ENCODE measurements at regions not wholly inside any gene's neighbourhood (a gene's known extent, or its start where the extent isn't known, plus 50 kb on each side); places are given as distances from the start of the nearest gene placed in this dataset.
A peak's percentile ranks its signal among the peaks of the same experiment; 100 is the strongest.

DNA sequence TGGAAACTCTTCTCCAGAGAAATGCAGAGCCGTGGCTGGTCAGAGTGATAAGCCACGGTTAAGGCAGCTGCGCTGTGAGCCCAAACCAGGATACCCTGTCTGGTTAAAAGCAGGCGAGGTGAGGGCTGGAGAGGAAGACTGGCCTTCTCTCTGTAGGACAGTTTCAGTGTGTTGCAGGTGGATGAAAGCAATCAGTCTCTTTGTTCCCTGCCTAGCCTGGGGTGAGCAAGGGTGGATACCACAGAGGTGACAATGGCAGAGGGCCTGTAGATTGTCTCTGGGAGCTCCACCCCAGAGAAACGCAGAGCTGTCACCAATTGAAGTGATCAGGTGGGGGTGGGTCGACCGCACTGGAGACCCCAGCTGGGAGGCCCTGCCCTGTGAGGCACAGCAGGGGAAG, 621.9 kb downstream of the LRFN5 start:
- Histone ChIP-seq H2AFZ (ENCODE audit: insufficient read depth, low read length, poor library complexity) (no peak overlapping the region), H4K8ac (ENCODE audit: low read depth, low read length) (no peak overlapping the region), H2BK120ac (ENCODE audit: insufficient read depth, low read length, poor library complexity) (no peak overlapping the region), H3K4me3 (ENCODE audit: low read depth, low read length) (no peak overlapping the region), H3K79me2 (ENCODE audit: control insufficient read depth, insufficient read depth, low read length, poor library complexity) (no peaks in the 10 kb centered on the region), H3K36me3 (ENCODE audit: control insufficient read depth in 1 of 2, insufficient read depth in 2 of 2, low read length in 2 of 2) (no peaks in the 10 kb centered on the region), H3K27ac (ENCODE audit: low read depth, low read length) (no peak overlapping the region), H2AK5ac (ENCODE audit: low read length) (no peak overlapping the region), H3K4me1 (ENCODE audit: control insufficient read depth in 1 of 2, insufficient read depth in 2 of 2, low read length in 2 of 2) (no peaks in the 10 kb centered on the region), H4K91ac (ENCODE audit: low read depth, low read length) (no peak overlapping the region), H2BK5ac (ENCODE audit: low read depth, low read length, poor library complexity) (no peak overlapping the region), H3K23ac (ENCODE audit: low read length) (no peak overlapping the region), H3K9ac (ENCODE audit: low read length) (no peak overlapping the region), H3K18ac (ENCODE audit: low read length) (no peak overlapping the region), H3K4me2 (ENCODE audit: low read length) (no peak overlapping the region), H2BK12ac (ENCODE audit: low read length) (no peak overlapping the region), H4K12ac (ENCODE audit: low read depth, low read length) (no peak overlapping the region), H3K4ac (ENCODE audit: low read depth, low read length) (no peak overlapping the region), H3K27me3 (ENCODE audit: insufficient read depth, low read length) (no peaks in the 10 kb centered on the region), H3K9me3 (ENCODE audit: insufficient read depth, low read depth, low read length) (peaks cover 2% of the 10 kb centered on the region), H3K14ac (ENCODE audit: low read length) (no peak overlapping the region), H3K79me1 (ENCODE audit: low read length) (no peaks in the 10 kb centered on the region)
- WGBS (ENCODE audit: extremely low coverage, insufficient coverage, insufficient read length): no CpG with 5 or more reads among the region's 7 CpGs
- DNase-seq: no peak

- H3K27me3 ChIP-seq (ENCODE audit: insufficient read depth, low read length): no peaks in the 10 kb centered on the region
- WGBS (ENCODE audit: extremely low coverage, insufficient coverage, insufficient read length): no CpG with 5 or more reads among the region's 2 CpGs
Observed at GRCh38 chr14:42224053-42224888, 617.6 kb downstream of the LRFN5 start.

DNA sequence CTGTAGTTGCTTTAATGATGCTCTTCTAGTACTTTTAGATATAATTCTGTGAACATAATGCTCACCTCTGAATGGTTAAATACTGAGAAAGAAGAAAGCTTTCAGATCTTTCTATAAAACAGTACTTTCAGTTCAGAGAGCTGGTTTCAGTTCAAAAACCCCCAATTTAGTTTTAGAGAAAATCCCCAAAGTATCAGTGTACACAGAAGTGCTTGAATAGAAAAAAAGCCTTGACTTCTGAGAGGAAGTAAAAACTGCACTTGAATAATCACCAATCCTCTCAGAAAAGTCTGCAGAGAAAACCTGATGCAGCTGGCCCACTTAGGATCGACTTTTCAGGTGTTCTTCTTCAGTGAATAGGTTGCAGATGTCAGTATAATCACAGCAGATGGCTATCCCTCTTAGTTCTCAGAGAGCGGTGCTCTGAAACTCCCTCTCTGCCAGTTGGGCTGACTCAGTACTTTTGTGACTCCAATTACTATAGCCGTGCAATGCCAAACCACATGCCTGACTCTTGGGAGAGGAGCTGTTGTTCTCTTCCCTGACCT, 616.3 kb downstream of the LRFN5 start:
- Histone ChIP-seq H2BK5ac (ENCODE audit: low read depth, low read length, poor library complexity) (no peak overlapping the region), H3K27ac (ENCODE audit: low read depth, low read length) (no peak overlapping the region), H3K23ac (ENCODE audit: low read length) (no peak overlapping the region), H3K36me3 (ENCODE audit: control insufficient read depth in 1 of 2, insufficient read depth in 2 of 2, low read length in 2 of 2) (no peaks in the 10 kb centered on the region), H4K91ac (ENCODE audit: low read depth, low read length) (no peak overlapping the region), H3K18ac (ENCODE audit: low read length) (no peak overlapping the region), H2BK120ac (ENCODE audit: insufficient read depth, low read length, poor library complexity) (no peak overlapping the region), H2BK12ac (ENCODE audit: low read length) (no peak overlapping the region), H4K8ac (ENCODE audit: low read depth, low read length) (no peak overlapping the region), H3K4me2 (ENCODE audit: low read length) (no peak overlapping the region), H3K4me1 (ENCODE audit: control insufficient read depth in 1 of 2, insufficient read depth in 2 of 2, low read length in 2 of 2) (no peaks in the 10 kb centered on the region), H3K4ac (ENCODE audit: low read depth, low read length) (no peak overlapping the region), H3K14ac (ENCODE audit: low read length) (no peak overlapping the region), H2AFZ (ENCODE audit: insufficient read depth, low read length, poor library complexity) (no peak overlapping the region), H3K79me1 (ENCODE audit: low read length) (no peaks in the 10 kb centered on the region), H3K27me3 (ENCODE audit: insufficient read depth, low read length) (no peaks in the 10 kb centered on the region), H3K79me2 (ENCODE audit: control insufficient read depth, insufficient read depth, low read length, poor library complexity) (no peaks in the 10 kb centered on the region), H3K4me3 (ENCODE audit: low read depth, low read length) (no peak overlapping the region), H2AK5ac (ENCODE audit: low read length) (no peak overlapping the region), H3K9ac (ENCODE audit: low read length) (no peak overlapping the region), H3K9me3 (ENCODE audit: insufficient read depth, low read depth, low read length) (no peaks in the 10 kb centered on the region), H4K12ac (ENCODE audit: low read depth, low read length) (no peak overlapping the region)
- no peak for DNase-seq
- WGBS (ENCODE audit: extremely low coverage, insufficient coverage, insufficient read length): no CpG with 5 or more reads among the region's 3 CpGs

More at GRCh38 chr14:42224053-42224888, 617.6 kb downstream of the LRFN5 start:
- Histone ChIP-seq H3K36me3 (ENCODE audit: control insufficient read depth in 1 of 2, insufficient read depth in 2 of 2, low read length in 2 of 2) (no peaks in the 10 kb centered on the region), H2BK5ac (ENCODE audit: low read depth, low read length, poor library complexity) (no peak overlapping the region), H3K4me1 (ENCODE audit: control insufficient read depth in 1 of 2, insufficient read depth in 2 of 2, low read length in 2 of 2) (no peaks in the 10 kb centered on the region), H2BK12ac (ENCODE audit: low read length) (no peak overlapping the region), H3K79me2 (ENCODE audit: control insufficient read depth, insufficient read depth, low read length, poor library complexity) (no peaks in the 10 kb centered on the region), H3K9me3 (ENCODE audit: insufficient read depth, low read depth, low read length) (peaks cover 2% of the 10 kb centered on the region), H2AFZ (ENCODE audit: insufficient read depth, low read length, poor library complexity) (no peak overlapping the region), H3K4me3 (ENCODE audit: low read depth, low read length) (no peak overlapping the region), H3K18ac (ENCODE audit: low read length) (no peak overlapping the region), H3K23ac (ENCODE audit: low read length) (no peak overlapping the region), H3K79me1 (ENCODE audit: low read length) (no peaks in the 10 kb centered on the region), H2BK120ac (ENCODE audit: insufficient read depth, low read length, poor library complexity) (no peak overlapping the region), H4K91ac (ENCODE audit: low read depth, low read length) (no peak overlapping the region), H4K12ac (ENCODE audit: low read depth, low read length) (no peak overlapping the region), H3K4ac (ENCODE audit: low read depth, low read length) (no peak overlapping the region), H3K9ac (ENCODE audit: low read length) (no peak overlapping the region), H4K8ac (ENCODE audit: low read depth, low read length) (no peak overlapping the region), H3K14ac (ENCODE audit: low read length) (no peak overlapping the region), H3K4me2 (ENCODE audit: low read length) (no peak overlapping the region), H2AK5ac (ENCODE audit: low read length) (no peak overlapping the region), H3K27ac (ENCODE audit: low read depth, low read length) (no peak overlapping the region)
- peak; percentile 27 to 71 for DNase-seq

GRCh38 chr14:42214981-42215491, 608.4 kb downstream of the LRFN5 start:
- Histone ChIP-seq H3K27me3 (ENCODE audit: insufficient read depth, low read length) (no peaks in the 10 kb centered on the region), H3K18ac (ENCODE audit: low read length) (no peak overlapping the region), H2BK120ac (ENCODE audit: insufficient read depth, low read length, poor library complexity) (no peak overlapping the region), H3K4me1 (ENCODE audit: control insufficient read depth in 1 of 2, insufficient read depth in 2 of 2, low read length in 2 of 2) (peaks cover 0 to 2% of the 10 kb centered on the region in 2 experiments), H2AFZ (ENCODE audit: insufficient read depth, low read length, poor library complexity) (no peak overlapping the region), H3K4me2 (ENCODE audit: low read length) (no peak overlapping the region), H3K4me3 (ENCODE audit: low read depth, low read length) (no peak overlapping the region), H3K27ac (ENCODE audit: low read depth, low read length) (no peak overlapping the region), H4K12ac (ENCODE audit: low read depth, low read length) (no peak overlapping the region), H4K91ac (ENCODE audit: low read depth, low read length) (no peak overlapping the region), H3K14ac (ENCODE audit: low read length) (no peak overlapping the region), H3K9me3 (ENCODE audit: insufficient read depth, low read depth, low read length) (no peaks in the 10 kb centered on the region), H4K8ac (ENCODE audit: low read depth, low read length) (no peak overlapping the region), H3K9ac (ENCODE audit: low read length) (no peak overlapping the region), H2BK12ac (ENCODE audit: low read length) (no peak overlapping the region), H2AK5ac (ENCODE audit: low read length) (no peak overlapping the region), H3K79me2 (ENCODE audit: control insufficient read depth, insufficient read depth, low read length, poor library complexity) (no peaks in the 10 kb centered on the region), H3K36me3 (ENCODE audit: control insufficient read depth in 1 of 2, insufficient read depth in 2 of 2, low read length in 2 of 2) (no peaks in the 10 kb centered on the region), H2BK5ac (ENCODE audit: low read depth, low read length, poor library complexity) (no peak overlapping the region), H3K23ac (ENCODE audit: low read length) (no peak overlapping the region), H3K79me1 (ENCODE audit: low read length) (no peaks in the 10 kb centered on the region), H3K4ac (ENCODE audit: low read depth, low read length) (no peak overlapping the region)
- DNase-seq: peak in 1 of 2 donors; percentile 31
